Hepatocyte (in vitro differentiated cells): ENCODE measurements at regions not wholly inside any gene's neighbourhood (a gene's known extent, or its start where the extent isn't known, plus 50 kb on each side); places are given as distances from the start of the nearest gene placed in this dataset.

Experiments used
- EZH2 ChIP-seq: fragments of 200-600 bp; sonication (generic); IDR thresholded peaks from 2 replicates; pipeline ENCODE4 v1.6.1; 2016; ENCODE audit warnings: antibody characterized with exemption, mild to moderate bottlenecking, borderline replicate concordance
- EZH2phosphoT487 ChIP-seq: fragments of 200-600 bp; sonication (generic); IDR thresholded peaks from one replicate; pipeline ENCODE4 v1.6.1; 2018; ENCODE audit warnings: antibody characterized with exemption, mild to moderate bottlenecking, low read depth, moderate library complexity; ENCODE audit not compliant: unreplicated experiment, severe bottlenecking
- TF ChIP-seq, protein P1 (sequence below): fragments of 200-600 bp; sonication (generic); IDR thresholded peaks from 2 replicates; pipeline ENCODE4 v1.5.1; 2016; ENCODE audit warnings: antibody characterized with exemption, mild to moderate bottlenecking; ENCODE audit not compliant: poor library complexity

DNA sequence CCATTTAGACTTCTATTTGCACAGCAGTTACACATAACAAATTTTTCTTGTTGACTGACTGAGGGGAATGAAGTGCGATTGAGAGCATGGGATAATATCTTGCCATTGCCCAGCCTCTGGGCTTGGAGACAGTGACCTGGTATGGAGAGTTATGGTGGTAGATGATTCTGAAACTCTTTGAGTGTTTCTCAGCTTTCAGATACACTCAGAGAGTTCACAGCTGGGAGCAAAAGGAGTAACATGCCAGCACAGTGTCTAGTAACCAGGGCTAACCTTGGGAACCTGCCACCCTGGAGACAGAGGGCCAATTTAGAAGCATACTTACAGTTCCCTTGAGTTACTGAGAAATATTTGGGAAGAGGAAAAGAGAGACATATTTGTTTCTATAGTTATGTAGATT lies 1099.3 kb upstream of the CELF4 start:
- TF ChIP-seq, protein P1, sequence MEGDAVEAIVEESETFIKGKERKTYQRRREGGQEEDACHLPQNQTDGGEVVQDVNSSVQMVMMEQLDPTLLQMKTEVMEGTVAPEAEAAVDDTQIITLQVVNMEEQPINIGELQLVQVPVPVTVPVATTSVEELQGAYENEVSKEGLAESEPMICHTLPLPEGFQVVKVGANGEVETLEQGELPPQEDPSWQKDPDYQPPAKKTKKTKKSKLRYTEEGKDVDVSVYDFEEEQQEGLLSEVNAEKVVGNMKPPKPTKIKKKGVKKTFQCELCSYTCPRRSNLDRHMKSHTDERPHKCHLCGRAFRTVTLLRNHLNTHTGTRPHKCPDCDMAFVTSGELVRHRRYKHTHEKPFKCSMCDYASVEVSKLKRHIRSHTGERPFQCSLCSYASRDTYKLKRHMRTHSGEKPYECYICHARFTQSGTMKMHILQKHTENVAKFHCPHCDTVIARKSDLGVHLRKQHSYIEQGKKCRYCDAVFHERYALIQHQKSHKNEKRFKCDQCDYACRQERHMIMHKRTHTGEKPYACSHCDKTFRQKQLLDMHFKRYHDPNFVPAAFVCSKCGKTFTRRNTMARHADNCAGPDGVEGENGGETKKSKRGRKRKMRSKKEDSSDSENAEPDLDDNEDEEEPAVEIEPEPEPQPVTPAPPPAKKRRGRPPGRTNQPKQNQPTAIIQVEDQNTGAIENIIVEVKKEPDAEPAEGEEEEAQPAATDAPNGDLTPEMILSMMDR, result no peak
- TF ChIP-seq EZH2 (no peak), EZH2phosphoT487 (no peak)
